ENCODE measurements at regions not wholly inside any gene's neighbourhood (a gene's known extent, or its start where the extent isn't known, plus 50 kb on each side); places are given as distances from the start of the nearest gene placed in this dataset.

DNA sequence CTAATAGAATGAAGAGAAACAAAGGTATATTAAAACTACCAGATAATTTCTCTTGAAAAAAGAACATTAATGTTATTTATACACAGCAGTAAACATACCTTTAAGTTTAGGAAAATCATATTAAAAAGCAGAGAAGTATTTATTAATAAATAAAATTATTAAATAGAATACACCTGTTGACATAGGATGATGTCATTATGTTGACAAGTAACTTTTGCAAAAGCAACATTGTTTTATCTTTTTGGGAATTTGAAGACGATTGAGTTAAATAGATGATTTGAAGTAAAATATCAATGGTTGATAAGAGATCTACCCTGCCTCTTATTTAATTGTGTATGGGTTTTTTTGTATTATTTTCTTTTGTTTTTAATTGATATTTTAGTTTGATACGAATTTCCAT is 711.1 kb upstream of the NUDT12 start:
- ChIA-PET POLR2A (ENCODE audit: unreplicated experiment) (no interaction called here), CTCF (interaction anchor here (0.8 kb wide), 1 partner anchor 10 kb away, joined by 3 read pairs; no protein-coding TSS in a partner anchor)
- no peak overlapping the region for H2AFZ ChIP-seq (replicated peaks; ENCODE audit: low read length, poor library complexity)
- H2BK120ac ChIP-seq (ENCODE audit: low read depth, low read length): no peak overlapping the region
- no peak overlapping the region for H3K18ac ChIP-seq (ENCODE audit: low read depth, low read length)
- H3K27me3 ChIP-seq (ENCODE audit: control insufficient read depth, insufficient read depth, low read length): no peaks in the 10 kb centered on the region
- H2AK9ac ChIP-seq (replicated peaks; ENCODE audit: low read depth, low read length, poor library complexity): no peak overlapping the region
- no peak overlapping the region for H3K4ac ChIP-seq (ENCODE audit: low read depth, low read length)
- H3K4me3 ChIP-seq (ENCODE audit: insufficient read depth, low read depth, low read length): no peak overlapping the region
- ATAC-seq (ENCODE audit: low read depth) (no peak), DNase-seq (no peak)
- WGBS, 2 experiments (ENCODE audit: extremely low coverage in 2 of 2, insufficient read length in 1 of 2): 100% methylated on average over 1 of the region's 2 CpGs; no CpG with 5 or more reads in 1 of the 2 experiments
- no peak overlapping the region for H3K14ac ChIP-seq (replicated peaks; ENCODE audit: low read depth, low read length)
- H3K9me1 ChIP-seq (ENCODE audit: insufficient read depth, low read length): no peaks in the 10 kb centered on the region
- H2BK15ac ChIP-seq (ENCODE audit: low read depth, low read length): no peak overlapping the region
- no peak overlapping the region for H3K9ac ChIP-seq (ENCODE audit: low read depth, low read length)
- no peaks in the 10 kb centered on the region for H3K9me3 ChIP-seq (ENCODE audit: control insufficient read depth, insufficient read depth, low read length)
- no peak overlapping the region for H3K27ac ChIP-seq (ENCODE audit: insufficient read depth, low read length)
- H4K20me1 ChIP-seq (ENCODE audit: insufficient read depth, low read length): no peaks in the 10 kb centered on the region
- intact Hi-C loops (cut with micrococcal nuclease): no loop called here
- no TSS peak for BruUV-seq (replicated peaks)
- in situ Hi-C loops (cut with MboI; ENCODE audit: low sequenced_read_pairs): no loop called here
- no peak overlapping the region for H4K91ac ChIP-seq (ENCODE audit: insufficient read depth, low read depth, low read length)
- H4K5ac ChIP-seq (ENCODE audit: low read depth, low read length): no peak overlapping the region
- no peak overlapping the region for H3K56ac ChIP-seq (ENCODE audit: extremely low read depth, insufficient read depth, low read length)
- H3K4me2 ChIP-seq (ENCODE audit: low read depth, low read length): no peak overlapping the region
- H4K8ac ChIP-seq (ENCODE audit: low read depth in 2 of 2, low read length in 2 of 2): no peak overlapping the region
- no peak for TF ChIP-seq POLR2A (IDR thresholded peaks at IDR 0.05; ENCODE audit: low read depth, low read length)
- TF ChIP-seq FOS (IDR thresholded peaks at IDR 0.05; ENCODE audit: low read depth, low read length): no peak
- TF ChIP-seq NFE2L2 (IDR thresholded peaks at IDR 0.05; ENCODE audit: low read depth, low read length): no peak
- no peak for TF ChIP-seq RAD21 (IDR thresholded peaks at IDR 0.05; ENCODE audit: low read length)
- no peak for TF ChIP-seq ELK1 (IDR thresholded peaks at IDR 0.05; ENCODE audit: borderline replicate concordance, low read depth, low read length)
- no peak for TF ChIP-seq MAZ (IDR thresholded peaks at IDR 0.05; ENCODE audit: borderline replicate concordance, low read depth, low read length)
- no peak for TF ChIP-seq RCOR1 (IDR thresholded peaks at IDR 0.05; ENCODE audit: insufficient replicate concordance, low read length)
- TF ChIP-seq SMC3 (IDR thresholded peaks at IDR 0.05; ENCODE audit: low read depth, low read length): no peak
- TF ChIP-seq BHLHE40 (IDR thresholded peaks at IDR 0.05; ENCODE audit: low read depth, low read length): no peak
- TF ChIP-seq MXI1 (IDR thresholded peaks at IDR 0.05; ENCODE audit: borderline replicate concordance, low read depth, low read length): no peak
- no peak for TF ChIP-seq RFX5 (IDR thresholded peaks at IDR 0.05; ENCODE audit: low read depth, low read length)
- no peak for TF ChIP-seq CHD1 (IDR thresholded peaks at IDR 0.05; ENCODE audit: low read depth, low read length)
- TF ChIP-seq, protein P1, sequence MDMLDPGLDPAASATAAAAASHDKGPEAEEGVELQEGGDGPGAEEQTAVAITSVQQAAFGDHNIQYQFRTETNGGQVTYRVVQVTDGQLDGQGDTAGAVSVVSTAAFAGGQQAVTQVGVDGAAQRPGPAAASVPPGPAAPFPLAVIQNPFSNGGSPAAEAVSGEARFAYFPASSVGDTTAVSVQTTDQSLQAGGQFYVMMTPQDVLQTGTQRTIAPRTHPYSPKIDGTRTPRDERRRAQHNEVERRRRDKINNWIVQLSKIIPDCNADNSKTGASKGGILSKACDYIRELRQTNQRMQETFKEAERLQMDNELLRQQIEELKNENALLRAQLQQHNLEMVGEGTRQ (IDR thresholded peaks at IDR 0.05; ENCODE audit: low read depth, low read length): no peak
- no peak for TF ChIP-seq CEBPB (IDR thresholded peaks at IDR 0.05; ENCODE audit: low read depth, low read length)
- TF ChIP-seq, protein P2, sequence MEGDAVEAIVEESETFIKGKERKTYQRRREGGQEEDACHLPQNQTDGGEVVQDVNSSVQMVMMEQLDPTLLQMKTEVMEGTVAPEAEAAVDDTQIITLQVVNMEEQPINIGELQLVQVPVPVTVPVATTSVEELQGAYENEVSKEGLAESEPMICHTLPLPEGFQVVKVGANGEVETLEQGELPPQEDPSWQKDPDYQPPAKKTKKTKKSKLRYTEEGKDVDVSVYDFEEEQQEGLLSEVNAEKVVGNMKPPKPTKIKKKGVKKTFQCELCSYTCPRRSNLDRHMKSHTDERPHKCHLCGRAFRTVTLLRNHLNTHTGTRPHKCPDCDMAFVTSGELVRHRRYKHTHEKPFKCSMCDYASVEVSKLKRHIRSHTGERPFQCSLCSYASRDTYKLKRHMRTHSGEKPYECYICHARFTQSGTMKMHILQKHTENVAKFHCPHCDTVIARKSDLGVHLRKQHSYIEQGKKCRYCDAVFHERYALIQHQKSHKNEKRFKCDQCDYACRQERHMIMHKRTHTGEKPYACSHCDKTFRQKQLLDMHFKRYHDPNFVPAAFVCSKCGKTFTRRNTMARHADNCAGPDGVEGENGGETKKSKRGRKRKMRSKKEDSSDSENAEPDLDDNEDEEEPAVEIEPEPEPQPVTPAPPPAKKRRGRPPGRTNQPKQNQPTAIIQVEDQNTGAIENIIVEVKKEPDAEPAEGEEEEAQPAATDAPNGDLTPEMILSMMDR (conservative IDR thresholded peaks at IDR 0.05; ENCODE audit: low read depth, low read length): no peak
- TF ChIP-seq MAFK (IDR thresholded peaks at IDR 0.05; ENCODE audit: low read depth, low read length): no peak
- H2BK20ac ChIP-seq (ENCODE audit: low read depth, low read length): no peak overlapping the region
- no peaks in the 10 kb centered on the region for H3K36me3 ChIP-seq (ENCODE audit: control insufficient read depth, insufficient read depth, low read length)
- no peaks in the 10 kb centered on the region for H3K4me1 ChIP-seq (ENCODE audit: control insufficient read depth, insufficient read depth, low read length)
- H3K79me1 ChIP-seq (ENCODE audit: low read depth in 1 of 2, low read length in 2 of 2): no peaks in the 10 kb centered on the region
- dilution Hi-C loops (cut with HindIII; ENCODE audit: low sequenced_read_pairs, unreplicated experiment): no loop called here
- H2BK5ac ChIP-seq (ENCODE audit: low read depth, low read length, poor library complexity, severe bottlenecking): no peak overlapping the region
- H3K23ac ChIP-seq (ENCODE audit: low read depth, low read length): no peak overlapping the region
- no peak overlapping the region for H2AK5ac ChIP-seq (ENCODE audit: low read depth, low read length)

All from IMR-90 (cell line).